ENCODE measurements at regions not wholly inside any gene's neighbourhood (a gene's known extent, or its start where the extent isn't known, plus 50 kb on each side); places are given as distances from the start of the nearest gene placed in this dataset.

DNA sequence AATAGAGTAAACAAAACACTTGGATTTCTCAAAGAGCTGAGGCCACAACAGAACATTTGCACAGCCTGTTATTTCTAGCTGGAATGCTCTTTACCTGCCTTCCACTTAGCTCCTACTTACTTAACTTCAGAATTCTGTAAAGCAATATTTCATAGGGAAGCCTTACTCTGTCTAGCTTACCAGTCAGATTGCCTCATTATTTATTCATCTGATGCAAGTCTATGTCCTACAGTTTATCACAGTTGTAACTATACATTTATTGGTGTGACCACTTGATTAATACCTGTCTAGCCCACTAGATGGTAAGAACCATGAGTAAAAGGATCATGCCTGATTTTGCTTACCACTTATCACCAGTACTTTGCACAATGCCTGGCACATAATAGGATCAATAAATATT, 56.1 kb upstream of the ME3 start:
- no peak for TF ChIP-seq EZH2 (IDR thresholded peaks at IDR 0.05; ENCODE audit: low read length)
- TF ChIP-seq, protein P1, sequence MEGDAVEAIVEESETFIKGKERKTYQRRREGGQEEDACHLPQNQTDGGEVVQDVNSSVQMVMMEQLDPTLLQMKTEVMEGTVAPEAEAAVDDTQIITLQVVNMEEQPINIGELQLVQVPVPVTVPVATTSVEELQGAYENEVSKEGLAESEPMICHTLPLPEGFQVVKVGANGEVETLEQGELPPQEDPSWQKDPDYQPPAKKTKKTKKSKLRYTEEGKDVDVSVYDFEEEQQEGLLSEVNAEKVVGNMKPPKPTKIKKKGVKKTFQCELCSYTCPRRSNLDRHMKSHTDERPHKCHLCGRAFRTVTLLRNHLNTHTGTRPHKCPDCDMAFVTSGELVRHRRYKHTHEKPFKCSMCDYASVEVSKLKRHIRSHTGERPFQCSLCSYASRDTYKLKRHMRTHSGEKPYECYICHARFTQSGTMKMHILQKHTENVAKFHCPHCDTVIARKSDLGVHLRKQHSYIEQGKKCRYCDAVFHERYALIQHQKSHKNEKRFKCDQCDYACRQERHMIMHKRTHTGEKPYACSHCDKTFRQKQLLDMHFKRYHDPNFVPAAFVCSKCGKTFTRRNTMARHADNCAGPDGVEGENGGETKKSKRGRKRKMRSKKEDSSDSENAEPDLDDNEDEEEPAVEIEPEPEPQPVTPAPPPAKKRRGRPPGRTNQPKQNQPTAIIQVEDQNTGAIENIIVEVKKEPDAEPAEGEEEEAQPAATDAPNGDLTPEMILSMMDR (optimal IDR thresholded peaks at IDR 0.05 in 1 of 3, IDR thresholded peaks at IDR 0.05 in 1 of 3, conservative IDR thresholded peaks at IDR 0.05 in 1 of 3; ENCODE audit: extremely low read depth in 1 of 3, insufficient read depth in 2 of 3, low read length in 3 of 3), result no peak
- dilution Hi-C loops (cut with MboI; ENCODE audit: extremely low pct_ligation_motif_present, low sequenced_read_pairs), result no loop called here
- H4K20me1 ChIP-seq (ENCODE audit: control insufficient read depth, extremely low read depth, insufficient read depth, low read length), result no peaks in the 10 kb centered on the region
- no peak overlapping the region for H3K9ac ChIP-seq (ENCODE audit: control insufficient read depth, extremely low read depth, insufficient read depth, low read length)
- H3K4me2 ChIP-seq (ENCODE audit: control insufficient read depth, extremely low read depth, insufficient read depth, low read depth, low read length), result no peak overlapping the region
- H3K79me2 ChIP-seq (ENCODE audit: control insufficient read depth, insufficient read depth, low read length), result no peaks in the 10 kb centered on the region
- H3K27ac ChIP-seq (ENCODE audit: control insufficient read depth, insufficient read depth, low read length), result no peak overlapping the region
- peaks cover 18% of the 10 kb centered on the region for H3K4me1 ChIP-seq (ENCODE audit: control insufficient read depth, extremely low read depth, insufficient read depth, low read length)
- H2AFZ ChIP-seq (ENCODE audit: control insufficient read depth, low read length), result no peak overlapping the region
- no peaks in the 10 kb centered on the region for H3K27me3 ChIP-seq (ENCODE audit: control insufficient read depth, extremely low read depth, insufficient read depth, low read length)
- no peaks in the 10 kb centered on the region for H3K9me3 ChIP-seq (ENCODE audit: control insufficient read depth, low read depth, low read length)
- no peaks in the 10 kb centered on the region for H3K36me3 ChIP-seq (ENCODE audit: control insufficient read depth in 2 of 2, extremely low read depth in 1 of 2, insufficient read depth in 2 of 2, low read length in 2 of 2)
- FAIRE-seq (no peak), DNase-seq (ENCODE audit: low read depth, low spot score) (no peak)
- H3K4me3 ChIP-seq (ENCODE audit: control insufficient read depth in 2 of 3, extremely low read depth in 1 of 3, insufficient read depth in 2 of 3, low read depth in 1 of 3, low read length in 3 of 3), result no peak overlapping the region
- H3K9me1 ChIP-seq (ENCODE audit: control insufficient read depth, extremely low read depth, insufficient read depth, low read length), result no peaks in the 10 kb centered on the region

DNA sequence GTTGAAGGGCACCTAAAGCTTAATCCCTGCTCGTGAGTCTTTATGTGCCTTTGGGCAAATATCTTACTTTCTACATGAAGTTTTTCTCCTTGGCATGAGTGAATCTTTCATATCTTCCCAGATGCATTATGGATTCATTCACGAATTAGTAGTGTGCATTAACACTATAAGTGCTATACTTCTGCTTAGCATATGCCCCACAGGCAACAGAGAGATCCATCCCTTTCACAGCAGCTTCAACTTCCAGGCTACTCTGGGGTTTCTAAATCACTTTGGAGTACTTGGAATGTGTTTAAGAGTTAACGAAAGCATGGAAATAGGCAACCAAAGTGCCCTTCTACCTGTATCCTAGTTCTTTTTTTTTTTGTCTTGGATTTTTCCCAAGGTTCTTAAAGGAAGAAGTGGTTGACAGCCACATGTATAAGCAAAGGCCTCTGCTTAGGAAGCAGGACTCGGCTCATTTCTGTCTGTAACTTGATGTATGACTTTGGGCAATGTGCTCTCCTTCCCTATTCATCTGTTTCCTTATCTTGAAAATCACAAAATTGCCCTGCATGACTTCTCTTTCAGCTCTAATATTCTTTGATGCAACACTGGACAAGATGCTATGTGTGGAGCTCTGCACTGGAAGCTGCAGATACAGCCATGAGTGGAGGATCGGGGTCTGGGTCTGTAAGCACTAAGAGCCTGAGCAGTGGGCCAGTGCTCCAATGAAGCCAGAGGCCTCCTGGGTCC, 54.5 kb upstream of the ME3 start:
- Histone ChIP-seq H3K4me2 (ENCODE audit: control insufficient read depth, extremely low read depth, insufficient read depth, low read depth, low read length) (no peak overlapping the region), H3K27ac (ENCODE audit: control insufficient read depth, insufficient read depth, low read length) (no peak overlapping the region), H3K9me3 (ENCODE audit: control insufficient read depth, low read depth, low read length) (no peaks in the 10 kb centered on the region), H3K4me3 (ENCODE audit: control insufficient read depth in 2 of 3, extremely low read depth in 1 of 3, insufficient read depth in 2 of 3, low read depth in 1 of 3, low read length in 3 of 3) (no peak overlapping the region), H3K4me1 (ENCODE audit: control insufficient read depth, extremely low read depth, insufficient read depth, low read length) (peaks cover 22% of the 10 kb centered on the region), H3K79me2 (ENCODE audit: control insufficient read depth, insufficient read depth, low read length) (no peaks in the 10 kb centered on the region), H3K27me3 (ENCODE audit: control insufficient read depth, extremely low read depth, insufficient read depth, low read length) (no peaks in the 10 kb centered on the region), H2AFZ (ENCODE audit: control insufficient read depth, low read length) (no peak overlapping the region), H3K36me3 (ENCODE audit: control insufficient read depth in 2 of 2, extremely low read depth in 1 of 2, insufficient read depth in 2 of 2, low read length in 2 of 2) (no peaks in the 10 kb centered on the region), H3K9ac (ENCODE audit: control insufficient read depth, extremely low read depth, insufficient read depth, low read length) (no peak overlapping the region), H3K9me1 (ENCODE audit: control insufficient read depth, extremely low read depth, insufficient read depth, low read length) (no peaks in the 10 kb centered on the region), H4K20me1 (ENCODE audit: control insufficient read depth, extremely low read depth, insufficient read depth, low read length) (no peaks in the 10 kb centered on the region)
- no peak for TF ChIP-seq EZH2 (IDR thresholded peaks at IDR 0.05; ENCODE audit: low read length)
- TF ChIP-seq, protein P1 (optimal IDR thresholded peaks at IDR 0.05 in 1 of 3, IDR thresholded peaks at IDR 0.05 in 1 of 3, conservative IDR thresholded peaks at IDR 0.05 in 1 of 3; ENCODE audit: extremely low read depth in 1 of 3, insufficient read depth in 2 of 3, low read length in 3 of 3), result no peak
- no peak for DNase-seq (ENCODE audit: low read depth, low spot score)
- dilution Hi-C loops (cut with MboI; ENCODE audit: extremely low pct_ligation_motif_present, low sequenced_read_pairs), result no loop called here
- no peak for FAIRE-seq
